ENCODE measurements at regions not wholly inside any gene's neighbourhood (a gene's known extent, or its start where the extent isn't known, plus 50 kb on each side); places are given as distances from the start of the nearest gene placed in this dataset.

DNA sequence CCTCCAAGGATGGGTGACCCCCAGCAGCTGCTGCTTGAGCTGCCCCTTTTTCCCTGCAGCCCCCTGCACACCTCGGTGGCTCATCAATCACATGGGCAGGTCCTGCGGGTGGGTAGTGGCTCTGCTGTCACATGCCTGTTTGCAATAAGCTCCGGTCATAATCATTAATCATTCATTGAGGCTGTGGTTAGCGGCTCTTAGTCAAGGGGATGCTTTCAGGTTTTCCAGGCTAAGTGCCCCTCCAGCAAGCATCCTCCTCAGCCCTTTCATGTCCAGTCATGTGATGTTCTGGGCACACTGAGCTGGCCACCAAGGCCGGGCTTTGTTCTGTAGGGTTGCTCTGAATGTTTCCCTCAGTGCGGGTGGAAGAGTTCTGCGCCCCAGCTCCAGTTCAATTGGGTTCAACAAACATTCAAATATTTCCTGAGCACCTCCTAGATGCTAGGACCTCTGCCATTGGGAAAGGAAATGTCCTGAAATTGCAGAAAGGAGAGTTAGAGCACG is 96.4 kb upstream of the LDAH start:
- TF ChIP-seq EP300 (IDR thresholded peaks at IDR 0.05; ENCODE audit: borderline replicate concordance) (no peak), TAF1 (IDR thresholded peaks at IDR 0.05; ENCODE audit: low read depth) (no peak), FOXM1 (IDR thresholded peaks at IDR 0.05; ENCODE audit: borderline replicate concordance, low read depth) (no peak), CEBPB (IDR thresholded peaks at IDR 0.05) (no peak), NFIC (IDR thresholded peaks at IDR 0.05) (no peak), CREB1 (IDR thresholded peaks at IDR 0.05; ENCODE audit: low read depth) (no peak)
- TF ChIP-seq, protein P1, sequence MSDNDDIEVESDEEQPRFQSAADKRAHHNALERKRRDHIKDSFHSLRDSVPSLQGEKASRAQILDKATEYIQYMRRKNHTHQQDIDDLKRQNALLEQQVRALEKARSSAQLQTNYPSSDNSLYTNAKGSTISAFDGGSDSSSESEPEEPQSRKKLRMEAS (IDR thresholded peaks at IDR 0.05) = no peak
- TF ChIP-seq, protein P2, sequence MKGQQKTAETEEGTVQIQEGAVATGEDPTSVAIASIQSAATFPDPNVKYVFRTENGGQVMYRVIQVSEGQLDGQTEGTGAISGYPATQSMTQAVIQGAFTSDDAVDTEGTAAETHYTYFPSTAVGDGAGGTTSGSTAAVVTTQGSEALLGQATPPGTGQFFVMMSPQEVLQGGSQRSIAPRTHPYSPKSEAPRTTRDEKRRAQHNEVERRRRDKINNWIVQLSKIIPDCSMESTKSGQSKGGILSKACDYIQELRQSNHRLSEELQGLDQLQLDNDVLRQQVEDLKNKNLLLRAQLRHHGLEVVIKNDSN (IDR thresholded peaks at IDR 0.05) = no peak
